GM19351 (cell line): ENCODE measurements at regions not wholly inside any gene's neighbourhood (a gene's known extent, or its start where the extent isn't known, plus 50 kb on each side); places are given as distances from the start of the nearest gene placed in this dataset.
A peak's percentile ranks its signal among the peaks of the same experiment; 100 is the strongest.

Source experiments
- ATAC-seq: cut with Tn5 transposase; IDR thresholded peaks from one replicate; pipeline ENCODE4 v1.9.1; 2021; ENCODE audit warnings: mild to moderate bottlenecking, moderate library complexity; ENCODE audit not compliant: unreplicated experiment

DNA sequence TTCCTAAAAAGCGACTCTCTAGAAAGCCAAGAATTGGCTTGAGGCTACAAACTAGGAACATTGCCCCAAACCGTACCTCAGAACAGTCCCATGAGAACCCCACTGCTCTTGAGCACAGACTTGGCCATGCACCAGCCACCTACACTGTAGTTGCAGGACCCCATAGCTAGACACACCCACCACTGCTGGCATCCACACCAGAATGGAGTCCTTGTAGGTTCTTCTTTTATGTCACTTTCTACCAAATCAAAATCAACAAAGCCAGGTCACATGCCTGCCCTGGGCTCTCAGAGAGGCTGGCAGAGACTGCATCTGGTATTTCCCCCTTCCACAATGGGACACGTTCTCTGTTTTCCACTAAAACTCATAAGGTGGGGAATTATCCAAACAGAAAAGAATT is 290.5 kb downstream of the SHOX2 start:
- ATAC-seq: no peak

DNA sequence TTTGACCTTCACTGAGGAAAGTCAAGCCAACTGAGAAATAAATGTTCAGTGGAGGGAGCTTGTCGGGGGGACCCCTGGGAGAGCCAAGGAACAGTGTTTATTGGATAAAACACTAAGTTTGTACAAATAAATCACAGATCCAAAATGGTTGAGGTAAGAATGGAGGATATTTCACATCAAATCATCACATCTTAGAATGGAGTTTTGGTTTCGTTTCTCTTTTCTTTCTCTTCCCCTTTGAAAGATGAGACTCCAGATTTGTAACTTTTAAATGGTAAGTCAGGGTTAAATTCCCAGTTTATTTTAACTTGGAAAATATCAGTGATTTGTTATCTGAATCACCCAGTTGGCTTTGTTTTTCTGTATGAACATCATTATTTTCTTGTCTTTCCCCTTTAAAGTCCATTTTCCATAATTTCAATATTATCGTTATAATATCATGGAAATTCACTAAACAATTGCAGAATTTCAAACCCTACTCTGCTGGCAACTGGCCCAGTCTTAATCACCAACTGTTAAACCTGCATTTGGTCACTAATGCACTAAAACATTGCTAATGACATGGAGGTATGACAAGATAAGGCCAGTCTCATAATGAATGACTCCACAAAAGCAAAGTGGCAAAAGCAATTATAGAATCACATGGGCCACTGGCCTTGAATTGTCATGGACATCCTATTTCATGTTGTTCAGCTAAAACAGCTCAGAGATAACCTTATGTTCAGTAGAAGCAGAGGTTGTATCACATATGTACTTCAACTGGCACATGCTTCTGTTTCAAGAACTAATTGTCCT is 295.1 kb downstream of the SHOX2 start:
- peak; percentile 71 for ATAC-seq

DNA sequence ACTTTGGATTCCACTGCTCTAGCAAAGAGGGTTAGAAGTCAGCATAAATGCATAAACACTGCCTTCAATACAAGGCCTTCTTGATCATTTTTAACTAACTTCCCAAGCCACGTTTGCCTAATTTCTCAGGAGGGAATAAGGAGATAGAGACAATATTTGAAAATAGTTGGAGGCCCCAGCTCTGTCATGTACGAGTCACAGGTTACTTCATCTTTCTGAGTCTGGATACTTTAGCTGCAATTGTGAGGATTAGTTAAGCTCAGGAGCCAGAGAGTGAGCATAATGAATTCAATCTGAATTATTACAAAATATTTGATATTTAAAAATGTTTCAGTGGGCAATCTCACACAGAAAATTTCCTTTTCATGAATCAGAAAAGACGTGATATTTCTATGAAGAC is 298.9 kb downstream of the SHOX2 start:
- no peak for ATAC-seq

DNA sequence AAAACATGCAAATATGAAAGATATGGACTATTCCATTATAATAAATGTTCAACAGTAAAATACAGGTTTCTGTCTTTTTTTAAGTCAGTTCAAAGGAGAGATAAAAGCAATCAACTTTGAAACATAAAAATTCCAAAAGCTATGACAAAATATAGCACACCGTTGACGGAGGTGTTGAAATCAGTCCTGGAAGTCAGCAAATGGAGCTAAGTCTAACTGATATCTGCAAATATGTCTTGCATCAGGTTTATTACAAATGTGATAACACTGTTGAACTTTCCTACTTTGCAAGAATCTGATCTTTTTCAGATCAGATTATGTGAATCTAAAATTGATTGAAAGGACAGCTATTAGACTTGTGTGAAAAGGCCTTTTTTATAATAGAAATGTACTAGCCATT is 300.7 kb downstream of the SHOX2 start:
- ATAC-seq: no peak

DNA sequence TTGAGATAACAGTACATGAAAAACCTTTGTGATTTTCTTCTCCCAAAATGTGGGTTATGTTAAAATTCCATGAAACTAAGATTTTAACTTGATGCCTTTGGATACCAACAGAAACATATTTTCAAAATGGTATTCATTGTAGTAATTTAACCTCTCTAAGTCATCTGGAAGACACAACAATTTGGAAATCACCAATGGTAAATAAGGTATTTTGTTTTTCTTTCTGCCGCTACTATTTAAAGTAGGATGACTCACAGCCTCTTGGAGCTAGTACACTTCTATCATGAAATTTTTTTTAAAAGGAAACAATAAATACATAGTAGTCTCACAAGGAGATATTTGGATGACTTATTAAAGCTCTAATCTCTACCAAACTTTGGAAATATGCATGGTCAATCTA is 291.6 kb upstream of the VEPH1 start:
- no peak for ATAC-seq

DNA sequence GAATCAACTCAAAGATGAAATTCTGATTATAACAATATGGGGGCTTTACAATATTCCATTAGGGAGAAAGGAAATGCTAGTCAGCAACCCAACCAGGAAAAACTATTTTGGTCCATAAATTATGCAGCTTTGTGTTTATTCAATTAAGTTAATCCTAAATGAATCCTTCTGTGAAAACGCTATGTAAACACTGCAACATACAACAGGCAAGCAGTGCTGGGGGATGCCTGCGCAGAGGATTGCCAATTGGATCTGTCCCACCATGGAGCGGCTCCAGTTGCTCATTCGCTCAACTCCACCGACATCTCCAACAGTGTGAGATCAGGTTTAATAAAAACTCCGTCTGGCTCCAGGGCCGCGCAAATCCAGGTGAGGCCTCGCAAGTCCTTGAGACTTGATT is 290.5 kb upstream of the VEPH1 start:
- ATAC-seq: no peak

DNA sequence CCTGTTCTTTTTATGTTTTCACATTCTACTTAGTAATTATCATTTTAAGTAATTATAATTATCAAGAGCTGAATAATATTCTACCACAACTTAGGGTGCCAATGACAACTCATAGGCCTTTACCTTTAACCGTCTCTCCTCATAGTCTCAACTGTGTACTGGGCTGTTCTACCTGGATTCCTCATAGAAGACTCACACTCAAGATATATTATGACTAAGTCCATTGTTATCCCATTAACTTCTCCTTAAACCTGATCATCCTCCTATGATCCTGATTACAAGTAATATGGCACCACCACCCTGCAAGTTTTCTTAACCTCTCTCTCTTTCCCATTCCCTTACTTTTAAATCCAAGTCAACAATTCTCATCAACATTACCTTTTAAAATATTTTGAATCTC is 285.9 kb upstream of the VEPH1 start:
- no peak for ATAC-seq

DNA sequence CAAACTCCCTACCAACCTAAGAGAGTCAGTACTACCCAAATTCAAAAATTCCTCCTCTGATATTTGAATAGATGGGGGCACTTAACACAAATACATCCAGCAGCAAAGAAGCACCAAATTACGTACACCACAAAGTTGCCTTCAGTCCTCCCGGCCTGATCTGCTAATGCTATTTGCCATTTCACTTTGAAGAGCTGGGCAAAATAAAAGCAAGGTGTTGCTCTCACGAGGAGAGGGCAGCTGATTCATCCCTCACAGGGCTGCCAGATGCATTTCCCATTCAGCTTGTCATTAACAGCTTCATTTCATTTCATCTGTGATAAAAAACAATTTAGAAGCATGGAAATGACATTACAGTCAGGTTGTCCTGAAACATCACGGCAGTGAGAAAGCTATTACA is 283.4 kb upstream of the VEPH1 start:
- ATAC-seq: no peak

DNA sequence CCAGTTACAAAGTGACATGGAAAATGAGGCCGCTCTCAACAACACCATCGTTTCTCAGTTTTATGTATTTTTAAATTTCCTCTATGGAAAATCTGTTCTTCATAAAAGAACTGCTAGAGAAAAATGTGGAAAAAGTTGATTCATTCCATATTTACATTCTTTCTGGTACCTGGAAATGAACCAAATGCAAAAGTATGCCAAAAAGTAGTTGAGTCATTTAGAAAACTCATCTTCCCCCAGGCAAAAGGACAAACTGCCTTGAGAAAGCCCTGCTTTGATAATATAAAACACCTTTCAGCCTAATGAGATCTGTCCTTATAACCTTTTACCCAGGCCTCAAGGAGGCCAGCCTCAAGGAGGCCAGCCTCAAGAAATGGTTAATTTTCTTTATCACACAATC is 283.0 kb upstream of the VEPH1 start:
- no peak for ATAC-seq

DNA sequence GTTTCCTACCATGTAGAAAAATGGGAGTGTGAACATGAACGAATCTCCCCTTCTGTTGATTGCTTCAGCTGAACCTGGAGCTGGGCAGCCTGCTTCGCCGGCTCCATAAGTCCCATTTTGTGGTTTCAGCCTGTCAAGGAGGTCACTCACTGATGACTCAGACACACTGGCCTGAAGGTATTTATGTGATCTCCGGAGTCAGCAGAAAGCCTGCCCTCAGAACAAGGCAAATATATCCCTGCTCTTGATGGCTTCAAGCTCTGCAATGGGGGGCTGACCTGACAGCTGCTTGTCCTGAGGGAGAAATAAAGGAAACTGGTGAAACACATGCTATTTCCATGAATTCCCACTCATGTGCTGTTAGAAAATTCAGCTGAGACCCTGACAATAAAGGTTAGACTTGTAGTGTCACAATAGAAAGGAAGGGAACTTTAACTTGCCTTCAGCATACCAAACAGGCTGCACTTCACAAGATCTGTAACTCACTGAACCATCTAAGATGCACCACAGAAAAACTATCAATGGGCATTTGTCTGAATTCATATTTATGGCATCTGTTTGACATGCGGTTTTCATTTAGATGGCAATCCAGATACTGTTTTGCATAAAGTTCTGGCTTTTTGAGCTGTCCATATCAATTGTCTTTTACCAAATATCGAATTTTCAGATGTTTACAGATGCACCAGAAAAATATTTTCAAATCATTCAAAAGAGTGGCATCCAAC is 282.0 kb upstream of the VEPH1 start:
- no peak for ATAC-seq

DNA sequence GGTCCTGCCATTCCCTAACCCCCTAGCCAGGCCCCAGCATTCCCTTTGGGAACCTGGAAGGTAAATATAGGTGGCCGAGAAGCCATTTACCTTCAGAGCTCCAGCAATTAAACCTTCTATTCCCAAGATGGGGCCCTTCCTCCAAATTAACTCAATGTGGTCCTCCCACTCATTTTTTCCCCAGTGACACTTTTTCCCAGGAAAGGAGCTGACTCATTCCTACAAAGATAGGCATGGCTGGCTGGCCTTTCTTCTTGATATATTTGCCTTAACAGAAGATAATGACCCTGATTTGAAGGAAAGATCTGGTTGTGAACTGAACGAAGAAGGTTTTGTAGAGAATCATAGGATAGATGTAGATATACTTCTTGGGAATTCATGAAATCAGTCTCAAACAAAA is 279.0 kb upstream of the VEPH1 start:
- no peak for ATAC-seq

DNA sequence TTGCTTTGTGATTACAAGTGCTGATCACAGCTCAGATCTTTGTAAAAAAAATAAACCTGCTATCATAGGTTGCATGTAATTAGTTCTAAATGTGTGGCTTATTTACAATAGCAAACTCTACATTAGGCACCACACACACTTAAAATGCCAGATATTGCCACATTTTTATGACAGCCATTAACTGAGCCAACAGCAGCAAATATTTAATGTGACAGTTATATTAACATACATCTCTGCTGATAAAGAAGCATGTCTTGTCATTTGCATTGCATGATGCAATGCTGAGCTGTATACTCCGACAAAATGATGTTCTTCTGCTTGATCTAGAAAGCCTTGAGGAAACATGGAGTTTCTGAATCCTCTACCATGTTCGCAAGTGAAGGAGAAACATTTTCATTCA is 273.6 kb upstream of the VEPH1 start:
- ATAC-seq: no peak

DNA sequence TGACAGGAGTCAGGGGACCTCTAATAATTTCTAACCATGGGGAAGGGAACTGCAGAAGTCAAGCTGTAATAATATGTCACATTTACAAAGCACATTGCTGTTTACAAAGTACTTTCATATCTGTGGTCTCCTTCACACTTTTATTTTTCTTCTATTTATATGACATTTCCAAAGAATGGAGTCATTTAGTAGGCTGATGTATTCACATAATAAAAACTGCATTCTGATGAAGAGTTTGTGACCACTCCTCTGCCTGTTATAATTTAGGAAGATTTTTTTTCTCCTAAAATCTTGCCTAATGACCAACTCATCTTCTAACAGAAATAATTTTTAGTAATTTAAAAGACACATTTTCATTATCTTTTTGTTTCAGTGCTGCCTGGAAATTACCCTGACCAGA is 272.2 kb upstream of the VEPH1 start:
- no peak for ATAC-seq

DNA sequence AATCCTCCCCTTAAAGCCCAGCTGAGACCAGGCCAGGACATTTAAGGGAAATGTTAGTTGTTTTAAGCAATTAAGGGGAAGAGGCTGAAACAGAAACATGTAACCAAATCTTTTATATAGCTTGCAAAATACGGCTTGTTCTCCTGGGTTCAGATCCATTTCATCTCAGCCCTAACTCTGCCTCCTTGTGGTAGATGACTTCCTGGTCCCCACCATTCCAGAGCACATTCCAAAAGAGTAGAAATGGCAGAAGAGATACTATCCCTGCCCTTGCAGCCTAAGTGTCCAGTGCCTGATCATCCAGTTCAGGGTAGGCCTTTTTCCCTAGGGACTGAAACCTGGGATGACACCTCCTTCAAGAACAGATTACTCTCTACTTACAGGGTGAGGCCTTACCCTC is 266.2 kb upstream of the VEPH1 start:
- no peak for ATAC-seq

DNA sequence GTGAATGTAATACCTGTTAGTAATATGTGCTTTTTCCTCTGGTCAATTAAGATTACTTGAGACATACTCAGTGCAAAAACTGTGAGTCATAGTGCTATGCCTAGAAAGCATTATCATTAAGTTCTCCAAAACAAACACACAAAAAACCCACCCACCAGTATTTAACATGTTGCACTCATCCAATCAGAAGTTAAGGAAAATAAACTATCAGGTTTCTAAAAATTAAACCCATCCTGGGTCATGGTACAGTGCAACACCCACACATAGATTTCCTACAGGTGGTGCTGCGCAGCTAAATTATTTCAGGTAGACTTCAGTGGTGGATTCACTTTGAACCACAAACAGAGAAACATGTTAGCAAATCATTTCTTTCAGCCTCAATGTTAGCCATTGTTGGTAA is 264.4 kb upstream of the VEPH1 start:
- ATAC-seq: no peak

DNA sequence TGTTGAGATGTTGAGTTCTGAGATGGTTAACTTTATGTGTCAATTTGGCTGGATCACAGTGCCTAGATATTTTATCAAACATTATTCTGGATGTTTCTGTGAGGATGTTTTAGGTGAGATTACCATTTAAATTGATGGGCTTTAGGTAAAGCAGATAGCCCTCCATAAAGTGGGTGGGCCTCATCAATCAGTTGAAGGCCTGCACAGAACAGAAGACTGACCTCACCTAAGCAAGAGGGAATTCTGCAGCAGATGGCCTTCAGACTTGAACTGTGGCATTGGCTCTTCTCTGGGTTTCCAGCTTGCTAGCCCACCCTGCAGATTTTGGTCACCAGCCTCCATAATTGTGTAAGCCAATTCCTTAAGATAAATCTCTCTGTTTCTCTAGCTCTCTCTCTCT is 260.4 kb upstream of the VEPH1 start:
- no peak for ATAC-seq

DNA sequence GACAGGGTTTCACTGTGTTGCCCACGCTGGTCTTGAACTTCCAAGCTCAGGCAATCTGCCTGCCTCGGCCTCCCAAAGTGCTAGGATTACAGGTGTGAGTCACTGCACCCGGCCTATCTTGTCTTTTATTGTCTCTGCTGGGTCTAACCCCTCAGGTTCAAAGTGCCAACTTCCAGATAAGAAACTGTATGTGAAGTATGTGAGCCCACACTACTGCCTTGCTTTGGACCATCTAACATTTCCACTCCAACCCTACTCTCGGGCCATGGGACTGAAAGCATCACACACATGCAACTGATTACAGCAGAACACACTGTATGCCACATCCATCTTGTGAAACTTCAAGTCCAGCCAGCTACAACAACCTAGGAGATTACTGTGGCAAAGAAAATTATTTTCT is 256.1 kb upstream of the VEPH1 start:
- ATAC-seq: no peak

DNA sequence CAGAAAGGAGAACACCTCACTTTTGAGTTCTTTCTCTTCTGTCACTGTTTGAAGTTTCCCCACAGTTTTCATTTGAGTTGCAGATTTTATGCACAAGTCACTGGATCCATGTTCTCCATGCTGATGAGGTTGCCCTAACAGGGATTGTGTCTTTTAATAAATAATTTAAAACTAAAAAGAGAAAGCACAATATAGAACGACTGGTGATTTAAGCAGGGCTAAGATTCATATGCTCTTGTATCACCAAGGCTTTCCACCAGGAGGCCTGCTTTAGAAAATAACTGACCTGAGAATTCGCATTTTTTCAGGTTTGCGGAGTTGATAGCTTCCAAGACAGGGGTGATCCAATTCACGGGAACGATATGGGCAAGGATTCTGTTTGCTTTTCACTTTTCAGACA is 252.0 kb upstream of the VEPH1 start:
- no peak for ATAC-seq

DNA sequence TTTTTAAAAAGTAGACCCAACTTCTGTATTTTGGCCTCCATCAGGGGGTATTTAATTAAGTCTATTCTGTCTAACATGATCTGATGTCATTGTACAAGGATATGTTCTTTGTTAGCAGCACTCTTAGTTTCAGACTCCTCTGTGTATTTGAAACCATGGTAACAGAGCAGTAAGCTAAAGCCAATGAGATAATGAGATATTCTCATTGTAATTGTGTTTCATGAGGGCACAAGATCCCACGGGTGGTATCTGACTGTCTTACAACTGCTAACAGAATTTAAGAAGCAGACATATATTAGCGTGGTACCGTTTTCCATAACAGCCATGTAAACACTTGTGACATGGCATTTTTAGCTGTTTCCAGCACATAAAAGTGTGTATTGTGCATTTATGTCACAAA is 251.2 kb upstream of the VEPH1 start:
- ATAC-seq: no peak

DNA sequence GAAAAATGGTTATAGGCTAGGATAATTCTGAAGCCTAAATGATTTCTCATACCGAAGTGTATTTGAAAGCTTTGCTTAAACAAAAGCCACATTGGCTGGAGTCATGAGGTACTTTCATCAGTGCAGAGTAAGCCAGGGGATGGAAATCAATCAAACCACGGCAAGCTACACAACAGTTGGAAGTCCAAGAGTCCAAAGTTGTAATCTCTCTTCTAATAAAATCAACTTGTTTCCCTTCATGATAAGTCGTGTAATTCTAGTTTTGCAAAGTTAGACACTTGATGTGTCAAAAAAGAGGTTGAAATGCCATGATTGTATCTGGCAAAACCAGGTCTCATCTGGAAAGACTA is 250.5 kb upstream of the VEPH1 start:
- no peak for ATAC-seq

DNA sequence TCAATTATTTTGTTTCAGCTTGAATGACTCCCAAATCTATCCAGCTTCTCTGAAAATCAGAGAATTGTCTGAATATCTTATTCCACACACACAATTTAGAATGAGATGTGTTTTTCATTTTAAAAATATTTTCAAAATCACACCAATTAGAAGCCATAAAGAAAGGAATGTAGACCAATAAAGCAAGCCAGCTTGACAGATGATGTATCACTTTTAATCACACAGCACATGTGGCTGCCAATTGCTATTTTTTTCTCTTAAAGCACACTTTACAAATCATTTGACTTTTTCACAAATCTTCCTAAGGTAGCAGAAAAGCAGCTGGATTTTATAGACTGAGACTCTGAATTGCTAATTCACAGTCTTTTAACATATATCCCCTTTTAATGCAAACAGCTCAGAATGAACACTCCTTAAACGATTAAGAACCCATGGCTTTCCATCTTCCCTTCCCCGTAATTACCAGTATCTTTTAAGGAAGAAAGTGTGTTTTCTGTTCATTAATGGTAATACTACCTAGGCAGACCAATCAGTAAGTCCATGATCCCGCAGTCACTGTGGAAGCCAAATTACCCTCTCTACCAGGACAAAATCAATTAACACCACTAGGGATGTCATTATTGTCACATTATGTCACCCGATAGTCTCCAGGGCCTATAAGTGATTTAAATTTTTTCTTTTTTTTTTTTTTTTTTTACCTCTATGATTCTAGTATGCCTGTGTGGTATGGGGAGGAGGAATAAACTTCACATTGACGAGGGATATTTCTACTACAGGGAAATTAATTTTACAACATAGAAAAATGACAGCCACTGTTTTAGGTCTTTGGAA is 250.0 kb upstream of the VEPH1 start:
- no peak for ATAC-seq

DNA sequence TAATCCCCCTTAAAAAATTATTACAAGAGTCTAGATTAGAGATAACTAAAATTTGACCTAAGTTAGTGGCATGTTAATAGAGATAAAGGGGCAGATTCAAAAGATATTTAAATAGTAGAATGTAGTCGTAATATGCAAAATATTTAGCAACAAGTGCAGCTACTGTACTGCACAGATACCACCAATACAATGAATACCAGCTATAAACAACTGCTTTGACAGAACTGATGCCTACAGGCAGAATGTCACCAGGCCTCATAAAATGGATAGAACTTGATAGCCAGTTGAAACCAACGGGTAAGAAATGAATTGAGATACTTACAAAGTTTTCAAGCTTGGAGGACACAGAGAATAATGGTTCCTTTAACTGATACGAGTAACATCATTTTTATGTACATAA is 249.3 kb upstream of the VEPH1 start:
- ATAC-seq: no peak
